Cerebellar cortex (tissue), 1 donor: ENCODE measurements at regions not wholly inside any gene's neighbourhood (a gene's known extent, or its start where the extent isn't known, plus 50 kb on each side); places are given as distances from the start of the nearest gene placed in this dataset.
"Not testable (repeated sequence)": the region's sequence is repeated elsewhere in the genome, so short reads cannot be mapped to it uniquely, and the experiment has no call there.

ENCODE experiments used
- DNase-seq: peaks from one replicate; pipeline ENCODE4 v3.0.0-alpha.2; 2015; ENCODE audit warnings: low spot score

DNA sequence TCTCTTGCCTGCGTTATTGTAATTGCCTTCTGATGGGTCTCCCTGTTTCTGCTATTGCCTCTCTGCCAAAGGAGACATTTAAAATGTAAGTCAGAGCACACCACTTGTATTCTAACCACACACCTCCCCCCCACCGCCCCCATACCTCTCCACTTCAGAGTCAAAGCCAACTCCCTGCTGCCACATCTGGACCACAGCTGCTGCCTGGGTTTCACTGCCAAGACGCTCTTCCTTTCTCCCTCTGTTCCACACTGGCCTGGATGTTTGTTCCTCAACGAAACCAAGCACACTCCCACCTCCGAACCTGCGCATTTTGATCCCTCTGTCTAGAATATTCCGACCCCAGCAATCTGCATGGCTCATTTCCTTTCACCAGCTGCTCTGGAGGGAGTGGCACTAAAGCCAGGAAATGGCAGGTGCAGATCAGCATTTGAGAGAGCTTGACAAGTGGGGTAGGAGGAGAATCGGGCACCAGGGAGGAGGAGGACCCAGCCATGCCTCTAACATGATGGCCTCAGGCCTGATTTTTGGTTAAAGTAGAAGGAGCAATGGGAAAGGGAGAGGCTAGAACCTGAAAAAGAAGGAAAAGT is 92.4 kb upstream of the HS3ST2 start:
- DNase-seq = no peak

DNA sequence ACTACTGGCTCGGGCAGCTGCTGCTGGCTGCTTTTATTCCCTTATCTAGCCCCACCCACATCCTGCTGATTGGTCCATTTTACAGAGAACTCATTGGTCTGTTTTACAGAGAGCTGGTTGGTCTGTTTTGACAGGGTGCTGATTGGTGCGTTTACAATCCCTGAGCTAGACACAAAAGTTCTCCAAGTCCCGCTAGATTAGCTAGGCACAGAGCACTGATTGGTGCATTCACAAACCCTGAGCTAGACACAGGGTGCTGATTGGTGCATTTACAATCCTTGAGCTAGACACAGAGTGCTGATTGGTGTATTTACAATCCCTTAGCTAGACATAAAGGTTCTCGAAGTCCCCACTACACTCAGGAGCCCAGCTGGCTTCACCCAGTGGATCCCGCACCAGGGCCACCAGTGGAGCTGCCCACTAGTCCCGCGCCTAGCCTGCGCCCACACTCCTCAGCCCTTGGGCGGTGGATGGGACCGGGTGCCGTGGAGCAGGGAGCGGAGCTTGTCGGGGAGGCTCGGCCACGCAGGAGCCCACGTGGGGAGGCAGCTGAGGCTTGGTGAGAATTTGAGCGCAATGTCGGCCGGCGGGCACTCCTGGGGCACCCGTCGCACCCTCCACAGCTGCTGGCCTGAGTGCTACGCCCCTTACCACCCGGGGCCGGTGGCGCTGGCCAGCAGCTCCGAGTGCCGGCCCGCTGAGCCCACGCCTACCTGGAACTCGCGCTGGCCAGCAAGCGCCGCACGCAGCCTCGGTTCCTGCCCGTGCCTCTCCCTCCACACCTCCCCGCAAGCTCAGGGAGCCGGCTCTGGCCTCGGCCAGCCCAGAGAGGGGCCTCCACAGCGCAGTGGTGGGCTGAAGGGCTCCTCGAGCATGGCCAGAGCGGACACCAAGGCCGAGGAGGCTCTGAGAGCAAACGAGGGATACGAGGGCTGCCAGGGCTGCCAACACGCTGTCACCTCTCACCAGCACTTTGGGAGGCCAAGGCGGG is 91.1 kb upstream of the HS3ST2 start:
- not testable (repeated sequence) for DNase-seq

DNA sequence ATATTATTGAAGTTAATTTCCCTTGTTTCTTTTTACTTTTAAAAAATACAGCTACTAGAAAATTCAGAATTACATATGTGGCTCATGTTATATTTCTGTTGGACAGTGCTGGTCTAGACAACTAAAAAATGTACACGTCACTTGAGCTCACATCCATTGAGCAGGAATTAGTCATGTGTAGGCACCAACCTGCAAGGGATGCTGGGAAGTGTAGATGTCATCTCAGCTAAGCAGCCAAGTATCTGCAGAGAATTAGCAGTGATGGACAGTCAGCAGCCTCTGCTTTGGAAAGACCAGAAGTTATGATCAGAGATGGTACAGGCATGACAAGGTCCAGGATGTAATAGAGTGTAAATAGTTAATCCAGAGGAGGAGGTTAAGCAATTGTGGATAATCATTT is 87.1 kb upstream of the HS3ST2 start:
- no peak for DNase-seq

- DNase-seq = no peak
Measured at GRCh38 chr16:22727285-22728166, 86.4 kb upstream of the HS3ST2 start.

- no peak for DNase-seq
Measured at GRCh38 chr16:22728167-22728836, 85.7 kb upstream of the HS3ST2 start.

GRCh38 chr16:22732400-22732799 is 81.6 kb upstream of the HS3ST2 start:
- DNase-seq = no peak

DNA sequence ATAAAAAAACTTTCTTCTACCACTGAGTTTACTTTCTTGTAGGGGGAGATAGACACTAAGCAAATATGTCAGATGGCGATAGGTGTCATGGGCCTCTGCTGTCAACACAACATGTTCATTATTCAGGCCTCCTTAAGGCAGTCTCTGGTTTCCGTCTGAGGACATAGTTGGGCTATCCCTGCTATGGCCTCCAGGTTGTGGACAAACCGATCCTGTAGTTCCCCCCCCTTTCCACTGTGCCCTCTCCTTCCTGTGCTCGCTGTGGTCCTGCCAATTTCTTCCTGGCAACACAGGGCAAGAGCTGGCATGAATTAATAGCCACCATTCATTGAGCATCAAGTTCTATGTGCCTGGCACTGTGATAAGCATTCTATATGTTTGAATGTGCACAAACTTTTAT is 81.0 kb upstream of the HS3ST2 start:
- DNase-seq = peak; percentile 4

- DNase-seq = no peak
Measured at GRCh38 chr16:22734368-22734767, 79.6 kb upstream of the HS3ST2 start.

DNA sequence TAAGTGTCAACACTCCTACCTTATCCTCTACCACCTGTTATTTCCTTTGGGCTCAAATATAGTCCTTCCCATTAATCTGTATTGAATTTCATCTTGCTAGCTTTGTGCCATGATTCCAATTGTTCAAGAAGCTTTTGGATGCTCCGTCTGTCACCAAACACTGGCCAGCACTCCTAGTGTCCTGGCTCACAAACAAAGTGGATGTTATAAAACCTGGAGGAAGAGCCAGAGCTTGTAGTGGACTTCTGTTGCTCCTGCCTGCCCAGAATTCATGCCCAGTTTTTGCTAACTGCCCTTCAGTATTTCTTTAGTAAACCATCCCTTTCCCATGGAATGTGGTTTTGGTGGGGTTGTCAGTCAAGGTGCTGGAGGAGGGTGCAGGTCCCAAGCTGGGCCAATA is 77.2 kb upstream of the HS3ST2 start:
- peak; percentile 92 for DNase-seq

- DNase-seq = peak; percentile 22
Measured at GRCh38 chr16:22739077-22739476, 74.9 kb upstream of the HS3ST2 start.

GRCh38 chr16:22743401-22743800 is 70.6 kb upstream of the HS3ST2 start:
- no peak for DNase-seq

- no peak for DNase-seq
Measured at GRCh38 chr16:22751104-22751667, 62.8 kb upstream of the HS3ST2 start.

DNA sequence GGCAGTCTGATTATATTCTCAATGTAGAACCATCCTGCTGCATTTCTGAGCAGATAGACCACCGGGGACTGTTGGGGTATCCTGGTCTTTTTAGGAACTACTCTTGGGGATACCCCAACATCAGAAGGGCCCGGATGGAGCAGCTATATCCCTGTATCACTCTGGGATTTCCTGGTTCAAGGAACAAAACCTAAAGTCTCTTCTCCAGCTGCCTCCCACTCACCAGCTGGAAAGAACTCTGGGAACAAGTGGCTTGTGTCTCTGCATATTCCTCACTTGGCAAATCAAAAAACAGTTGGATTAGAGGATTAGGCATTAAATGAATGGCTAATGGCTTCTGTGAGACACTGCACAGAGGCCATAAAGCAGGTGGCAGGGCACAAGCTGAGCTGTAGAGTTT is 62.3 kb upstream of the HS3ST2 start:
- DNase-seq = no peak

- DNase-seq = no peak
Measured at GRCh38 chr16:22753451-22753850, 60.5 kb upstream of the HS3ST2 start.

- DNase-seq = no peak
Measured at GRCh38 chr16:22754577-22754976, 59.4 kb upstream of the HS3ST2 start.

DNA sequence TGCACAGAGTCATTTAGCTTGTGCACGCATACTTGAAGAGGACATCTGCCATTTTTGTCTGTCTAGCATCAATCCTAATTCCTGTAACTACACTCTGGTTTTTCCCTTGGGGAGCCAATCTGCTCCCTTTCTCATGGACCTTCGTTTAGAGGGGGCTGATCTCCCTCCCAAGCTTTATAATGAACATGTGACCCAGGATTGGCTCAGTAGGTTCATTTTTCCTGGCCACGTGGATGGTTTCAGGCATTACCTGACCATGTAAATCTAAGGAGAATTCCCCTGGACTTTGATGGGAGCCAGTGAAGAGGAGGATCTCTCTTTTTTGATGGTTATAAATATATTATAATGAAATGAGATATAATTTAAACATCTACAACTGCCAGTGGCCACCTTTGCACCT is 56.8 kb upstream of the HS3ST2 start:
- no peak for DNase-seq

DNA sequence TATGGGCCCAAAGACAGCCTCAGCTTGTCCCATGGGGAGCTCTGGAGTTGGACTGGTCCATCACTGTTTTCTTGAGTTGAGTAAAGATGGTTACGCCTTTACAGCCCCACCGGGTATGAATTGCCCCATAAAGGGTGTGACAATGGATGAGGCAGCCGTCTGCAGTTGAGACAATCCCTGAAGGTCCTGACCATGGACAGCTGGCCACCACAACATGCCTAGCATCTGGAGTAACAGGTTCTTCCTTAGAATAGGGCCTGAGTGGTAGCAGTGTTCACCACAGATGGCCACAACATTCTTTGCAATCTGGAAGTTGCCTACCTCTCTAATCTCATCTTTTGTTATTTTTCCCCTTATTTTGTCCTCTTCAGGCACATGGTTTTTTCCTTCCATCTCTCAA is 51.5 kb upstream of the HS3ST2 start:
- no peak for DNase-seq

DNA sequence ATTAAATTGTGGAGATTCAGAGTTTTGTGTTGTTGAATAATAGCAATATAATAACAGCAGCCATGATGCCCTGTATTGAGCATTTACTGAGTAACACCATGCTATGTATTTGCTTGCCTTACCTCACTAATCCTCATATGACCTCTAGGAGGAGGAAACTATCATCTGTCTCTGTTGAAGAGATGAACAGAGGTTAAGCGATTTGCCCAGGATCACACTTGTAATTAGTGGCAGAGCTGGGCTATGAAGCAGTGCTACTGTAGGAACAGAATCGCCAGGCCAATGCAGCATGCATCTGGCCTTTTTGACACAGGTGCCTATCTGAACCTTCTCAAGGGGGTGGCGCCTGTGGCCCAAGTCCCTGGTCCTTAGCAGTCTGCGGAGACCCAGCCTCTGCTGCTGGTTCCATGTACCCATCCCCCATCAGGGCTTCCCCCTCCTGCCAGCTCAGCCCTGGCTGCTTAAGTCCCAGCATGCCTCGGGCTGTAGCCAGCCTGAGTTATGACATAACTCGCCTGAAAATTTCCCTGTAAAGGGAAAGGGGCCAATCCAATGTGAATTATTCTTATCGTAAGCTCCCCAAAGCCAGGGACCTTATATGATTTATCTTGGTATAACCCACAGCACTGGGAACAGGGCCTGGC is 50.4 kb upstream of the HS3ST2 start:
- DNase-seq = no peak
